ENCODE measurements at regions not wholly inside any gene's neighbourhood (a gene's known extent, or its start where the extent isn't known, plus 50 kb on each side); places are given as distances from the start of the nearest gene placed in this dataset.

DNA sequence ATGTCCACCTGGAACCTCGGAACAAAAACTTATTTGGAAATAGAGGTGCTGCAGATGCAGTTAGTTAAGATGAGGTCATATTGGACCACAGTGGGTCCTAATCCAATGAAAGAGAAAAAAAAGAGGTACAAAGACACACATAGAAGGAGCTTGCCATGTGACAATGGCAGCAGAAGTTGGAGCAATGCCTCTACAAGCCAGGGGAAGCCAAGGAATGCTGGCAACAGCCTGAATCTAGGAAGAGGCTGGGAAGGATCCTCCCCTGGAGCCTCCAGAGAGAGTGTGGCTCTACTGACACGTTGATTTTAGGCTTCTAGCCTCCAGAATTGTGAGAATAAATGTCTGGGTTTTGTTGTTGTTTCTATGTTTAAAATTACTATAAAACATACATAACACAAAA, 521.8 kb upstream of the CCDC196 start:
- no peak overlapping the region for H3K4me3 ChIP-seq
- no peaks in the 10 kb centered on the region for H3K36me3 ChIP-seq
- H3K27ac ChIP-seq = no peak overlapping the region
- DNase-seq = no peak
- no peaks in the 10 kb centered on the region for H3K9me3 ChIP-seq
- H3K27me3 ChIP-seq (replicated peaks in 1 of 7) = peaks cover 0 to 6% (median 0%) of the 10 kb centered on the region in 7 donors
- WGBS, 5 donors = 56 to 80% (median 73%) methylated on average over 2 of the region's 2 CpGs
- TF ChIP-seq POLR2A (IDR thresholded peaks at IDR 0.05) (no peak), POLR2AphosphoS5 (IDR thresholded peaks at IDR 0.05) (no peak)
- TF ChIP-seq, protein P1, sequence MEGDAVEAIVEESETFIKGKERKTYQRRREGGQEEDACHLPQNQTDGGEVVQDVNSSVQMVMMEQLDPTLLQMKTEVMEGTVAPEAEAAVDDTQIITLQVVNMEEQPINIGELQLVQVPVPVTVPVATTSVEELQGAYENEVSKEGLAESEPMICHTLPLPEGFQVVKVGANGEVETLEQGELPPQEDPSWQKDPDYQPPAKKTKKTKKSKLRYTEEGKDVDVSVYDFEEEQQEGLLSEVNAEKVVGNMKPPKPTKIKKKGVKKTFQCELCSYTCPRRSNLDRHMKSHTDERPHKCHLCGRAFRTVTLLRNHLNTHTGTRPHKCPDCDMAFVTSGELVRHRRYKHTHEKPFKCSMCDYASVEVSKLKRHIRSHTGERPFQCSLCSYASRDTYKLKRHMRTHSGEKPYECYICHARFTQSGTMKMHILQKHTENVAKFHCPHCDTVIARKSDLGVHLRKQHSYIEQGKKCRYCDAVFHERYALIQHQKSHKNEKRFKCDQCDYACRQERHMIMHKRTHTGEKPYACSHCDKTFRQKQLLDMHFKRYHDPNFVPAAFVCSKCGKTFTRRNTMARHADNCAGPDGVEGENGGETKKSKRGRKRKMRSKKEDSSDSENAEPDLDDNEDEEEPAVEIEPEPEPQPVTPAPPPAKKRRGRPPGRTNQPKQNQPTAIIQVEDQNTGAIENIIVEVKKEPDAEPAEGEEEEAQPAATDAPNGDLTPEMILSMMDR (IDR thresholded peaks at IDR 0.05 in 8 of 11, conservative IDR thresholded peaks at IDR 0.05 in 3 of 11) = no peak
- intact Hi-C loops (cut with DNase I; ENCODE audit: low total_unique reads) = loop anchor here (5.0 to 10.0 kb wide), 2 partner anchors 110 to 252 kb away; no protein-coding TSS in a partner anchor
- peaks cover 0 to 11% (median 5%) of the 10 kb centered on the region in 6 donors for H3K4me1 ChIP-seq

DNA sequence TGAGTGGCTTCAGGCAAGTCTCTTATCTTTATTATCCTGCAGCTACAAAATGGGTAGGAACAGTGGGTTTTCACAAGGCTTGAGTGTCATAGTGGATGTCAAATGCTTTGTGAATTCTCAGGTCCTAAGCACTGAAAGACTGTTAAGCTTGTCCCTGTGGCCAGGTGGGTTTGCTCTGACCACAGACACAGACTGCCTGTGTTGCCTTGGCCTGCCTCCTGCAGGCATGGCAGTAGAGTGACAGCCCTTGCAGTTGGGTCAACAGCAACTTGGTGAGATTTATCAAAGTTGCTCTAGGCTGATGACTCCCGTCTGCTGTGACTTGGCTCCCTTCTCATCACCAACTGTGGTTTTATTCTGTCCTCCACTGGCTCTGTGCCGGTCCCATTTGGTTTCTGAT, 520.0 kb upstream of the CCDC196 start:
- intact Hi-C loops (cut with DNase I; ENCODE audit: low total_unique reads) = loop anchor here (10.0 kb wide), 1 partner anchor 109 kb away; no protein-coding TSS in a partner anchor
- 90 to 95% (median 91%) methylated on average over 2 of the region's 2 CpGs for WGBS, 5 donors
- no peak for DNase-seq

GRCh38 chr14:65972346-65972870, 513.8 kb upstream of the CCDC196 start:
- intact Hi-C loops (cut with DNase I; ENCODE audit: low total_unique reads) = no loop called here
- Histone ChIP-seq H3K36me3 (no peaks in the 10 kb centered on the region), H3K27ac (no peak overlapping the region), H3K9me3 (no peaks in the 10 kb centered on the region), H3K27me3 (replicated peaks in 1 of 7) (no peaks in the 10 kb centered on the region), H3K4me3 (no peak overlapping the region), H3K4me1 (peaks cover 0 to 3% (median 0%) of the 10 kb centered on the region in 6 donors)
- 66 to 91% (median 84%) methylated on average over 4 of the region's 4 CpGs for WGBS, 5 donors
- TF ChIP-seq POLR2AphosphoS5 (IDR thresholded peaks at IDR 0.05) = no peak
- TF ChIP-seq, protein P1 (IDR thresholded peaks at IDR 0.05 in 8 of 11, conservative IDR thresholded peaks at IDR 0.05 in 3 of 11) = no peak
- TF ChIP-seq POLR2A (IDR thresholded peaks at IDR 0.05) = no peak
- DNase-seq = no peak

More for the DNA sequence above, 520.0 kb upstream of the CCDC196 start:
- Histone ChIP-seq H3K27me3 (replicated peaks in 1 of 7) (peaks cover 0 to 3% (median 0%) of the 10 kb centered on the region in 7 donors), H3K27ac (no peak overlapping the region), H3K36me3 (no peaks in the 10 kb centered on the region), H3K9me3 (no peaks in the 10 kb centered on the region), H3K4me1 (no peaks in the 10 kb centered on the region), H3K4me3 (no peak overlapping the region)
- no peak for TF ChIP-seq POLR2A (IDR thresholded peaks at IDR 0.05)

- H3K27ac ChIP-seq = no peak overlapping the region
- intact Hi-C loops (cut with DNase I; ENCODE audit: low total_unique reads) = no loop called here
Observed at GRCh38 chr14:65972891-65973290, 513.3 kb upstream of the CCDC196 start.

More at GRCh38 chr14:65972891-65973290, 513.3 kb upstream of the CCDC196 start:
- TF ChIP-seq, protein P1 (IDR thresholded peaks at IDR 0.05 in 8 of 11, conservative IDR thresholded peaks at IDR 0.05 in 3 of 11) = no peak
- TF ChIP-seq POLR2A (IDR thresholded peaks at IDR 0.05) (no peak), POLR2AphosphoS5 (IDR thresholded peaks at IDR 0.05) (no peak)
- Histone ChIP-seq H3K27me3 (replicated peaks in 1 of 7) (no peaks in the 10 kb centered on the region), H3K4me3 (no peak overlapping the region), H3K9me3 (no peaks in the 10 kb centered on the region), H3K4me1 (peaks cover 0 to 3% (median 0%) of the 10 kb centered on the region in 6 donors), H3K36me3 (no peaks in the 10 kb centered on the region)
- 87 to 93% (median 88%) methylated on average over 3 of the region's 3 CpGs for whole genome bisulfite sequencing, 5 donors
- DNase-seq = no peak
